Inferior parietal cortex (tissue), 1 donor: ENCODE measurements at regions not wholly inside any gene's neighbourhood (a gene's known extent, or its start where the extent isn't known, plus 50 kb on each side); places are given as distances from the start of the nearest gene placed in this dataset.

Experiments
- DNase-seq: peaks from one replicate; pipeline ENCODE4 v3.0.0-alpha.2; 2016; ENCODE audit errors: extremely low spot score

DNA sequence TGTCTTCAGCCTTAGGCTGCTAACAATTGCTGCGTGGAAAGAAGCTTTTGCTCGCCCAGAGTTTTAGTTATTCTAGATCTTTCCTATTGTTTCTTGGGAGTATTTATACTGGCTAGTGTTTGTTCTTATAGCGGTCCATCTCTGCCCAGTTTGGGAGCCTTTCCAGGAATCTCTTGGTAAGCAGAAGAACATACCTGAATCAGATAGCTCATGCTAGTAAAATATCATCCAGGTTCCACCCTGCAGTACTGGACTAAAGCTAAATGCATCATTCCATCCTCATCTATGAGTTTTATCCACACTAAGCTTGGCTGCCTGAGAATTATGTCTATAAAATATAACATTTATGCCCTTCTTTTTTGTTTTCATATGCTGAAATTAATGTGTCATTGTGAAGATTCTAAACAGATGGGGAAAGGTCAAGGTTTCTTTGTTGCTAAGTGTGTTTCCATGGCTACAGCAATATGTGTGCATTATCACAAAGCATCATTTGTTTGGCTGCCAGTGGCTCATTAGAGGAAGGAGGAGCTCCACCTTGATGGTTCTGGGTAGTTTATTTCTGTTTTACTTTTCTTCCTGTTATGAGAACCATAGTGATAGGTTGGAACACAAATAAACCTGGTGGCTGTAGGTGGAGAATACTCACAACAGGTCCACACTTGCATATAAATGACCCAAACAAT lies 182.8 kb downstream of the PIK3C3 start:
- DNase-seq, result no peak

DNA sequence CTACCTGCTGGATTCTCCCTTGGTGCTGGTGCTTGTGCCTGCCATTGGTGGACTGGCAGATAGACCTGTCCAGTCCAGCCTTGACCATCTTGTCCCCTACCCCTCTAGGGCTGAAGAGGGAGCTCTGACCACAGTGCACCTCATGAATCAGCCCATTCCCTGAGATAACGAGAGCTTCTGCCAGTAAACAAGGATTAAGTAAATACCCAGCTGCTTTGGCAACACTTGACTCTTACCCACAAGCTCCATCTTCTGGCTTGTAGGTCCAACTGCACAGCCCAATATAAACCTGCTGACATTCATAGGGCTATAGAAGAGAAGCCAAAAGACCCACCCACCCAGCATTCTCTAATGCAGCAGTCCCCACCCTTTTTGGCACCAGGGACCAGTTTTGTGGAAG lies 186.4 kb downstream of the PIK3C3 start:
- no peak for DNase-seq

DNA sequence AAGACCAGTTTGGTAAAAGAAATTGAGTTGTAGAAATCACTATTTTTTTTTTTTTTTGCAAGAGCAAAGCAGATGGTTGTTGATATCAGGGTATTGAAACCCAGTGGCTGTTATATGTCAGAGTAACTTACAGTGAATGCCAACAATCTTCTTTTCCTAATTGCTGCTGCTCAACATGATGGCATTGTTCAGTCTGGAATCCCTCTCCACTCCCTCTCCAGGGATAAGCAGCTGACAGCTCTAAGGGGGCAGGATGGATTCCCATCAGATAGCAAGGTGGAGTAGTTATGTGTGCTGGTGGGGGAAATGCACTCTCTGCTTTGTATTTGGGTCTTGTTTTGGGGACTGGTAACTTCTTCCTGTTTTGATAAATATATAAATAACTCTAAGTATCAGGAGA lies 200.0 kb downstream of the PIK3C3 start:
- no peak for DNase-seq

DNA sequence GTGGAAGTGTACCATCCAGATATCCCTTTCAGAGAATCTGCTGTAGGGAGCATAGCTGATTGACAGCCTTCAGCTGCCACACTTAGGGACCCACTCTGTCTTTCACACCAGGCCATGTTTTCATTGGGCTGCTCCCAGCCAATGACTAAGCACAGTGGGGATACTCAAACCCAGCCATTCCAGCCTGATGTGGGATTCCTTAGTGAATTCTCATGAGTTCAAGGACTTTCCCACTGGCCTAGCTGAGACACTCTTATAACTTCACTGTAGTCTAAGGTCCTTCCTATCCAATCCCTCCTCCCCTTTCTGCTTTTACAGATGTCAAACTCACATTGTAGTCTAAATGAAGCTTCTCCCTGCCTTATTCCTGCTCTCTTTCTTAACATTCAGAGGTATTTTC lies 201.2 kb downstream of the PIK3C3 start:
- DNase-seq, result no peak

DNA sequence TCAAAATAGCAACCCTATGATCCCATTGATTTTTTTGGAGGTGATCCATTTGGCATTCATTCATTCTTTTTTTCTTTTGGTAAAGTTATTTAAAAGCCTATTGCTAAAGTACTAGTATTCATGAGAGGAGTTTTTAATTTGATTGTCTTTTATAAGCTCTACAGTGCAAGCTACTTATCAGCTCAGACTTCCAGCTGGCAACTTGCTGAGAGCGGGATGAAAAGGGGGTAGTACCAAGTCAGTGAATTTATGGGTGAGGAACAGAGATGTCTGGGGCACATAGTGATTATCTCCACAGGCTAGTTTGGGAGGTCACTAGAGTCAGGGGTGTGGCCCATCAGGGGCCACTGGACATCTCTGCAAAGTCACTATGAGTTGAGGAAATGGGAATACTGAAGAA lies 202.4 kb downstream of the PIK3C3 start:
- no peak for DNase-seq

DNA sequence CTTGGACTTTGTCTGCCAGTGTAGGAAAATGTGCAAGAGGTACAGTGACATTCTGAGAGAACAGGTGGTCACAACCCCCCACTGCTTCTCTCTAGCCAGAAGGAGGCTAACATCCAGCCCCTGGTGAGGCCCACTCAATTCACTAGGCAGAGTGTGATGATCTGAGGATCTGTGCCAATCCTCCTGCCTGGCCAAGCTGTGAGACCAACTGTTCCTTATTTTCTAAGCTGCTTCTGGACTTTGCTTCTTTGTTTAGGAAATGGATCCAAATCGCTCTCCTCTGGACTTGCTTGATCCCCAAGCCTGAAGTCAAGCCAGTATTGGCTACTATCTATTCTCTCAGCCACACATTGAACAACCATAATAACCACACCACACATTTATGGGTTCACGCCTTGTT lies 202.8 kb downstream of the PIK3C3 start:
- no peak for DNase-seq

DNA sequence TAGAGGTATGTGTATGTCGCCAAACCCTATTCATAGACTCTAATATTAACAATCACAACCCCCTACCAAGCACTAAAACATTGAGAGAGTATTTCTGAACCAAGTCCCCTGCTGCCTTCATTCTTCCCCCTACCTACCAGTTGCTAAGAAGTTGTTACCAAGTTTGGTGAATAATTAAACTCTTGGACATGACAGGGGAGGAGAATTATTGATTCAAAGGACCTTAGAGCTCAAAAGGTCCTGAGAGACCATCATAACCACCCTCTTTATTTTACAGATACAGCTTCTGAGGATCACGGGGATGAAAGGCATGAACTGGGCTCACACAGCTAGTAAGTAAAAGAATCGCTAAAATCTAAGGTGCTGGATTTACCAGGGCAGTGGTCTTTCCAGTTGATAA lies 204.1 kb downstream of the PIK3C3 start:
- no peak for DNase-seq

DNA sequence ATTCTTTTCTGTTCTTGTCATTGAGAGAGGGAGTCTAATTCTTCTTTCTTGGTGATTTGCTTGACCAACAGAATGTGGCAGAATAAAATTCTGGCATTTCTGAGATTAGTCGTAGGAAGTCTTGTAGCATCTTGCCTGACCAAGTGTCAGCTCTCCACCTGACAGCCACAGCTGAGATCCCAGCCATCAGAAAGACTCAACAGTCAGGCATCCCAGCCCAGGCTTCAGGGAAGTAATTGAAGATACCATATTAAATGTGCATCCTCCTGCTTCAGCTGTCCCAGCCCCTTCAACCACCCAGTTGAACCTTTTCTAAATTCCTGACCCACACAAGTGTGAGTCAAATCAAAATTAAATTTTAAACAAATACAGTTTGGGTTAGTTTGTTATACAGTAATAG lies 208.3 kb downstream of the PIK3C3 start:
- no peak for DNase-seq

DNA sequence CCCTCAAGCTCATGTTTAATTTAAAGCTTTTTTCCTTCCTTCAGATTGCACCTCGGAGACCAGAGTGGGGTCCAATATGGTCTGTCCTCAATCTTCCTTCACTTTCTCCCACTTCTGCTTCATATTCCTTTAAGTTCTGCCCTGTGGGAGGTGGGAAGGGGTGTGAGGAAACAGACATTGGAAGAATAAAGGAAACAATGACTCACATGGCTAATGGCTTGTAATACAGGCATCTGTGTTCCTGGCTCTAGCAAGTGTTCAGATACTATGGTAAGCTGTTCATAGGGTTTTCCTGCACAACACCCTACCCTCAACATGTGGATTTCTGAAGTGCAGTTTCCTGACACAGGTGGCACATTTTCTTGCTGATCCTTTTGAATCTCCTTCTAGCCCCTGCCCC lies 209.5 kb downstream of the PIK3C3 start:
- DNase-seq, result no peak

DNA sequence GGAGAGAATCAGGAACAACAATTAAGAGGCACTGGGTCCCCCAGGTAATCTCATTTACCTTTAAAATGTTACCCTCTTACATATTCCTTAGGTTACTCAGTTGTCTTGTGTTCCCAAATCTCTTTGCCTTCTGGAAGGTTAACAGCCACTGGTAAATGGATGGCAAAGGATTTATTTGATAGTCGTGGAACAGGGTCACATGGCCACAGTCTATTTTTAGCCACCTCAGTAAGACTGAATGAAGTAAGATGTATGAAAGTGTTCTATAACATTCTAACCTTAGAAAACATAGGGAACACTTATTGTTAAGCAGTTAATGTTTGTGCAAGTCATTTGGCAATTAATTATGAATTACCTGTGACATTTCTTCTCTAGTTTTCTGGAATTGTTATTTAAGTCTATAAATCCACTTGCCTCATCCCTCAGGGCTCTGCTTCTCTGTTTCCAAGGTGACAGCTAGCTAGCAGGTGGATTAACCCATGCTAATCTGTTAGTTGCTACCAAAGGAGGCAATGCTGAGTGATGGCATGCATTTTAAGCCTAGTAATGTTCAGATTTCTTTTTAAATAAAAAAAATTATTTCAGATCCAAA lies 211.0 kb downstream of the PIK3C3 start:
- DNase-seq, result no peak

DNA sequence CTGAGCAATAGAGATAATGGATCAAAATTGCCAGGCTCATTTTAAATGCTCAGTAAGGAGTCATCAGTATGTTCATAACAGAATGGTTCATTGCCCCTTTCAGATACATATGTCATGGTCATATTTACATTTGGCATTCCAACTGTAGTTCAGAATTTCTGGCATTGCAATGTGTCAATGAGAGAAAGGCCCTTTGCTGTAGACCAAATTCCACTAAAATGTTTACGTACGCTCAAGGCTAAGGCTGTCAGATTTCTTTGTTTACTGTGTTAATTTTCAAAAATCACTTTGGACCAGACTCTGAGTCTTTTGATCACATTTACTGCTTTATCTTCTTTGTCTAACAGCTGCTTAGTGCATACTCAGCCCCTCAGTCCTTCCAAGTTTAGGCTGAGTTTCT lies 213.5 kb downstream of the PIK3C3 start:
- DNase-seq, result no peak

DNA sequence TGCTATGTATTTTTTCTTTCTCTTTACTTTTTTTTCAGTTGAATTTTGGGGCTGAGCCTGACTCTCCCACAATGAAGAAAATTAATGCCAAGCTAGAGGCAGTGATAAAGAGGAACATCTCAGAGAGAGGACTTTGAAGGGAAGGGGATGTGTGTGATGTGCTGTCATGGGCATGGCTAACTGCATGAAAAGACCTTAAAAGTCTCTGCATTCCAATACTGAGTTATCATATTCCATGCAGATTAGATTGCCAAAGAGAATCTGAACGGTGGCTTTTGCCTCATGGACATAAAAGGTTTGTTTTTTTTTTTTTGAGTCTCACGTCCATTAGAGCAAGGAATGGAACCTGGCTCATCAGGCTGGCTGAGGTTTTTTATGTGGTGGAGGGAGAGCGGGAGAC lies 213.9 kb downstream of the PIK3C3 start:
- DNase-seq, result no peak

DNA sequence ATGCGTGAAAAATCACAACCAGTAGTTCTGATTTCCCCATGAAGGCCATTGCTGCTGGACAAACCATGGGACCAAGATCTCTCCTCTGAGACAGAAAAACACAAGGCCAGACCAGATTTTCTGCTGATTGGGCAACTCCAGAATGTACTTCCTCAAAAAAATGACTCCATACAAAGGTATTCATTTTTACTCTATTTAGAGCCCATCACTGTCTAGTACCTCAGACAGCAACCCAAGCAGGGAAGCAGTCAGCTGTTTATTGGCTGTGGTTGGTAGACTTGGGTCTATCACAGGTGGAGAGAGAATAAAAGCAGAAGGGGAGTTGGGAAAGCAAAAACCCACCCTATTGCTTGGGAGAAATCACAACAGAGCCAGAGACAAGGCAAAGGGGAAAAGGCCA lies 219.9 kb downstream of the PIK3C3 start:
- DNase-seq, result no peak

DNA sequence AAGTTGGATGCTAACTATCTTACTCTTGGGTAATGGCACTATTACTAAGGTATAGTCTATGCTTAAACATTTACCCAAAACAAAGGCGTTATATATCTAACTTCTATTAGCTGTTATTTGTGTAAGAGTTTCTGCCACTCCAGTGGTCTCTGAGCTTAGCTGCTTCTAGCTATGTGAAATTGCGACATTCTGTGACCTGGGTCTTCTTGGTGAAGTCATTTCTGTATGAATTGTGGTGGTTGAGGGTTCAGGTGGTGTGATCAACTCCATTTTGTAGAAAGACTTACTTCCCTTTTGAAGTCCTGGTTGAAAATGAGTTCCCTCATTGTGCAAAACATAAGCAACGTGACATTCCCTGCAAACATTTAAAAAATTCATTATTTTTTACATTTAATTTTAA lies 221.6 kb downstream of the PIK3C3 start:
- no peak for DNase-seq

DNA sequence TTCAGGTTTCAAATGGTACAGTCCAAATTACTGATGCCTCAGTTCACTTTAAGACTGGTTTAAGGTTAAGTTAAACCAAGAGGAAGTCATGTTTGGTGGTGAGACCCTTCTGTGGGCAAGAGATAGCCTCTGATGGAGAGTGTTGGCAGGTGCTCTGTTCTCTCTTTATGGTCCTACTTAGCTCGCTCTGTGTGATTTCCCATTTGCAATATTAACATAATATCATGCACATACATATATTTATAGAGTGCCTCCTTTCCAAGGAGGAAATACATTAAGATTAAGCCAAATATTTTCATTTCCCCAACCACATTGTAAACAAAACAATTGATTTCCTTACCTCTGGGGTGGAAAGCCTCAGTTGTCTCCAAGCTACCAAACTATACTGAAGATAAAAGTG lies 222.4 kb downstream of the PIK3C3 start:
- DNase-seq, result no peak

DNA sequence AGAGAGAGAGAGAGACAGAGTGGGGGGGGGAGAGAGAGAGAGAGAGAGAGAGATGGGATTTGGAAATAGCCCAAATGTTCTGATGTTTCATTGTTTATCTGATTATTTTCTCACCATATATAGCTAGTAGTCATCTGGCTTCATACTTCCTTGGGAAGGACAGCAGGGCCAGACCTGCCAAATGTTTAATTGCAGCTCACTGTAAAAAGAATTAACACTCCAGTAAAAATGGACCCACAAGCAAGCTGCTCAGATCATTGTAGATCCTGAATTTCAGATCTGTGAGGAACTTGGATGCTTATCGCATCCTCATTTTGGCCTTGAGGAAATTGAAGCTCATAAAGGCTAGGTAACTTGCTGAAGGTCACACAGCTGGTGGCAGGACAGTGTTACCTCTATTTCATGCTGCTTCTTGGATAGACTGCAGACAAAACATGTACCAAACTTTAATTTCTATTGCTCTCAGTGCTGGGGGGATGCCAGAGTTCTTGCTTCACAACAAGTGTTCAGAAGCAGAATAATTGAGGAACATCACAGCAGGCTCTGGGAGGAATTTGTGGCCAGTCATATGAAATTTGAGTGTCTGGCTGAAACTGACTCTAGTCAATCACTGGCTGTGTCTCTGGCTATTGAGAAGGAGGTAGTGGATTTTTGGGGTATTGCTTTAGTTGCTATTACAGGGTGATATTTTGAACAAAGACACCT lies 223.5 kb downstream of the PIK3C3 start:
- no peak for DNase-seq

DNA sequence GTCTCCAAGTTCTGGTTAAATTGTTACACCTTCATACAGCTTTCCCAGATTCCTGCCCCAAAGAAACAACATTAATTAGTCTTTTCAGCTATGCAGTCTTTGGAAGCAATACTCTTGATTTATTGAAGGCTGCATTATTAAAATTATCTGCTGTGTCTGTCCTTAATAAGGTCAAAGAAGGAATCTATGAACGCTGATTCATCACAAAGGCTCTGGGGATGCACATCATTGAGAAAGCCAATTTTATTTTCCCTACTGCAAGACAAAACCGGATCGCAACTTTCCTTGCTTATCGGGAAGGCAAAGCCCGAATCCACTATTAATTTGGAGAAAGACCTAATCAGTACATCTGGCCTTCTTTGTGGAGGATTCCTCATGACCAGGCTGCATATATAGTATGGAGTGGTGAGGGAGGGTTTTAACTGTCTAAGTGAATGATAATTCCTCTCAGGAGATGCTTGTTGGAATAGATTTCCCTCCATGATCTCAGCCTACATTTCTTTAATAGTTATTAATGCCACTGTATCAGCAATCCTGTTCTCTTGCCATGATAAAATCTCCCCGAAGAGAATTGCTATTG lies 224.6 kb downstream of the PIK3C3 start:
- DNase-seq, result no peak

DNA sequence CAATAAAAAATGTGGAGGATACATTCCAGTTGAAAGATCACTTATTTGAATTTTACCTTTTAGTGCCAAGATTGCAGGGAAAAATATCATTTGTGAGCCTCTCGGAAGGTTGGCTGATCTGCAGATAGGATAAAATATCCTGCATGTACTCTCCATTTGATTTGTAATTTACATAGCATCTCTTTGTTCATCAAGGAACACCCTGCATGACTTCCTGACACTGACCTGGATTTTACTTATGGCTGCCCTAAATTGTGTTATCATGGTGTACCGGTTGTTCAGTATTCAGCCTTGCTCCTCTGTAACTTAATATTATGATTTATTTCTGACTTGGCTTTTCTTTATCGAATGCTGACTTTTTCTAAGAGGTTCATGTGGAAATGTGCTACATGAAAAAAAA lies 226.4 kb downstream of the PIK3C3 start:
- DNase-seq, result no peak

DNA sequence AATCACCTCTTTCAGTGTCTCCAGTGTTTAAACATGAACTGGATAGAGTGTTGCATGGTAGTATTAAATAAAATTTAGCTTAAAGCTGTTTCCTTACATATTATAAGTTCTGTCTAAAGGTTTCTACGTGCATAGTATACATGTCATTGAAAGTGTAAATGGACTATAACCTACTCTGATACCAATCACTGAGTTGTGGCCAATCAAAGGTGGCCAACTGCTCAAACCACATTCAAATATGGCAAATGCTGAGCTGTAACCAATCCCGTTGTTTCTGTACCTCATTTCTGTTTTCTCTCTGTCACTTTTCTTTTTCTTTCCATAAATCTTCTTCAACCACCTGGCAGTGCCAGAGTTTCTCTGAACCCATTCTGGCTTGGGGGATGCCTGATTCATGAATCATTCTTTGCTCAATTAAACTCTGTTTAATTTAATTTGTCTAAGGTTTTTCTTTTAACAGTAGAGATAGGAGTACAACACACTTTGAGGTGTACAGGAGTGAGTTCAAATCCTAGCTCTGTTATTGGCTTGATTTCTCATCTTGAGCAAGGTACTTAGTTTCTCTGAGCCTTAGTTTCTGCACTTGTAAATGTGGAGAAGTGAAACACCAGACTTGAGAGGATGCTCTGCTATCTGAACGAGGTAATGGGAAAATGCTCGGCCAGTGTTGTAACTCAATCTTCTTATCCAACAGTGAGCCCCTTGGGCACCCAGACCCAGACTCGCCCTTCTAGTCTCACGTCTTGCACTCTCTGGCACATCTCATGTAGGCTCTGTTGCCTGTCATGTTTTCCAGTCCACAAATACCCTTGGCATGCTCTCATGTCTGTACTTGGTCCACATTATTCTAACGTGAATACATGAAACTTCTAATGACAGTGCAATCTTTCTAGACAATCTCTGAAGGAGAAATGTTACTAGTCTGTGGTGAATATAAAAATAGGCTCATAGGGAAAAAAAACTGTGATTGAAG lies 228.0 kb downstream of the PIK3C3 start:
- DNase-seq, result no peak

DNA sequence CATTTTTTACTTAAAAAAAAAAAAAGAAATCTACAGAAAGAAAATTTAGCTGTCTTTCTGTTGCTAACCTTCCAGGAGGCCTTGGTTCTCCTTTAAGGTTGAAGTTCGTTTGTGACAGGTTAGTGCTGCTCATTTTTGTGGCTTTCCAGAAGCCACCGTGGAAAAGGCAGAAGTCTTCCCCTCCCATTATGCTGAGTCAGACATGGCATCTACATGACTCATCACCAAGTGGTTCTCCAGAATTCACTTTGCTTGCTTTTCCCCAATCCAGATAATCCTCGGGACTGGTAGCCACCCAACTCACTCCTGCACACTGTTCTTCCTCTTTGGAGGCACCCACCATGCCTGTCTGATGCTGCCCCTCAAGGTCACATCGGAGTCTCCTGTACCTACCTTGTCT lies 228.7 kb downstream of the PIK3C3 start:
- DNase-seq, result no peak

DNA sequence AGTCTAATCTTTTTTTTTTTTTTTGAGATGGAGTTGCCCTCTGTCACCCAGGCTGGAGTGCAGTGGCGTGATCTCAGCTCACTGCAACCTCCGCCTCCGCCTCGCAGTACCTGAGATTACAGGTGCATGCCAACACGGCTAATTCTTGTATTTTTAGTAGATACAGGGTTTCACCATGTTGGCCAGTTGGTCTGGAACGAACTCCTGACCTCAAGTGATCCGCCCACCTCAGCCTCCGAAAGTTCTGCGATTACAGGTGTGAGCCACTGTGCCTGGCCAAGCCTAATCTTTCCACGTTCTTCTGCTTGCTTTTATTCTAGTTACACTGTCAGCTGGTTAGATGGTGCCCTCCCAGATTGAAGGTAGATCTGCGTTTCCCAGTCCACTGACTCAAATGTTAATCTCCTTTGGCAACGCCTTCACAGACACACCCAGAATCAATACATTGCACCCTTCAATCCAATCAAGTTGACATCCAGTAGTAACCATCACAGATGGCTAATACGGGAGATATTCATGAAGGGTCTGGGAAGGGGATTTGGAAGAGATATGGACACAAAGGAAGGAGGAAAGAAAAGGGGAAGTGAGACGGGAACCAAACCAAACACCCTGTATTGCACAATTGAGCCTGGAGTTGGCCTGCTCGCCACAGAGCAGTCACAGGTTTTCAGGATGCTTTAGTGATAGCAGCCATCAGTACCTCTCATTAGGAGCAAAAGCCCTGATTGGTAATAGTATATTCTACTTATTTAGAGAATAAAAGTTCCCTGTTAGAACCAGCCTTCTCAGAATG lies 229.8 kb downstream of the PIK3C3 start:
- DNase-seq, result no peak
